IMR-90 (cell line): ENCODE measurements at regions not wholly inside any gene's neighbourhood (a gene's known extent, or its start where the extent isn't known, plus 50 kb on each side); places are given as distances from the start of the nearest gene placed in this dataset.

Experiments
- ATAC-seq: fragments of 200-7000 bp; cut with Tn5 transposase; 2 replicates; pipeline ENCODE4 v1.9.1; 2020; ENCODE audit warnings: low read depth, mild to moderate bottlenecking, moderate library complexity
- BruUV-seq: library from RNA; stranded (reverse); fragments of 400-500 nt; replicated peaks from 2 replicates; lab custom pipeline; 2021; lab: Mats Ljungman, UMichigan
- CTCF ChIA-PET: fragments of 300-600 bp; formaldehyde crosslinking; extraction: SDS; loops from one replicate; lab custom pipeline; 2021; ENCODE audit warnings: antibody characterized with exemption; lab: Yijun Ruan, JAX
- POLR2A ChIA-PET: fragments of 300-600 bp; sonication (Branson Sonifier 250); formaldehyde crosslinking; loops from one replicate; lab custom pipeline; 2022; ENCODE audit warnings: antibody characterized with exemption; ENCODE audit not compliant: unreplicated experiment; lab: Charles Lee
- DNase-seq: peaks from one replicate; pipeline ENCODE4 v3.0.0; 2013
- H2AFZ ChIP-seq: replicated peaks from 2 replicates; pipeline ENCODE3; 2013; ENCODE audit warnings: low read length, mild to moderate bottlenecking; ENCODE audit not compliant: poor library complexity
- H2AK5ac ChIP-seq: 2 replicates; pipeline ENCODE4 v1.6.1; 2013; ENCODE audit warnings: low read depth, low read length, inconsistent platforms
- H2AK9ac ChIP-seq: replicated peaks from 2 replicates; pipeline ENCODE3; 2013; ENCODE audit warnings: mild to moderate bottlenecking, low read depth, low read length, moderate library complexity; ENCODE audit not compliant: poor library complexity
- H2BK120ac ChIP-seq: 2 replicates; pipeline ENCODE4 v1.6.1; 2013; ENCODE audit warnings: low read depth, low read length, inconsistent platforms
- H2BK15ac ChIP-seq: 3 replicates; pipeline ENCODE4 v1.6.1; 2013; ENCODE audit warnings: low read depth, low read length, inconsistent platforms
- H2BK20ac ChIP-seq: 2 replicates; pipeline ENCODE4 v1.6.1; 2013; ENCODE audit warnings: low read depth, mild to moderate bottlenecking, inconsistent platforms, low read length, moderate library complexity
- H2BK5ac ChIP-seq: 2 replicates; pipeline ENCODE4 v1.6.1; 2013; ENCODE audit warnings: mild to moderate bottlenecking, low read depth, low read length, inconsistent platforms; ENCODE audit not compliant: poor library complexity, severe bottlenecking
- H3K14ac ChIP-seq: replicated peaks from 2 replicates; pipeline ENCODE4 v1.6.1; 2013; ENCODE audit warnings: low read depth, low read length, inconsistent platforms
- H3K18ac ChIP-seq: 2 replicates; pipeline ENCODE4 v1.6.1; 2013; ENCODE audit warnings: low read depth, low read length, control low read depth
- H3K23ac ChIP-seq: 2 replicates; pipeline ENCODE4 v1.6.1; 2013; ENCODE audit warnings: low read depth, low read length, inconsistent platforms
- H3K27ac ChIP-seq: 2 replicates; pipeline ENCODE4 v1.5.1; 2013; ENCODE audit warnings: mild to moderate bottlenecking, control low read depth, low read length; ENCODE audit not compliant: insufficient read depth
- H3K27me3 ChIP-seq: 2 replicates; pipeline ENCODE4 v1.6.1; 2013; ENCODE audit warnings: low read length; ENCODE audit not compliant: control insufficient read depth, insufficient read depth
- H3K36me3 ChIP-seq: 2 replicates; pipeline ENCODE4 v1.6.1; 2013; ENCODE audit warnings: low read length, mixed read lengths; ENCODE audit not compliant: control insufficient read depth, insufficient read depth
- H3K4ac ChIP-seq: 2 replicates; pipeline ENCODE4 v1.6.1; 2013; ENCODE audit warnings: low read depth, low read length, inconsistent platforms
- H3K4me1 ChIP-seq: 2 replicates; pipeline ENCODE4 v1.6.1; 2013; ENCODE audit warnings: low read length, mixed read lengths; ENCODE audit not compliant: control insufficient read depth, insufficient read depth
- H3K4me2 ChIP-seq: 2 replicates; pipeline ENCODE4 v1.6.1; 2013; ENCODE audit warnings: low read depth, mild to moderate bottlenecking, control low read depth, low read length, moderate library complexity
- H3K4me3 ChIP-seq: 2 replicates; pipeline ENCODE4 v1.5.1; 2013; ENCODE audit warnings: low read depth, mild to moderate bottlenecking, control low read depth, low read length, moderate library complexity; ENCODE audit not compliant: insufficient read depth
- H3K56ac ChIP-seq: 2 replicates; pipeline ENCODE4 v1.6.1; 2013; ENCODE audit warnings: low read length, inconsistent platforms; ENCODE audit not compliant: insufficient read depth; ENCODE audit errors: extremely low read depth
- H3K79me1 ChIP-seq, 2 experiments: 2 replicates each; pipeline ENCODE4 v1.6.1; 2013; ENCODE audit warnings: low read length in 2 of 2, inconsistent platforms in 1 of 2, low read depth in 1 of 2
- H3K9ac ChIP-seq: 2 replicates; pipeline ENCODE4 v1.6.1; 2013; ENCODE audit warnings: low read depth, low read length, control low read depth
- H3K9me1 ChIP-seq: 2 replicates; pipeline ENCODE4 v1.6.1; 2013; ENCODE audit warnings: low read length, inconsistent platforms; ENCODE audit not compliant: insufficient read depth
- H3K9me3 ChIP-seq: 2 replicates; pipeline ENCODE4 v1.6.1; 2013; ENCODE audit warnings: low read length; ENCODE audit not compliant: control insufficient read depth, insufficient read depth
- H4K20me1 ChIP-seq: 2 replicates; pipeline ENCODE4 v1.6.1; 2013; ENCODE audit warnings: low read length, inconsistent platforms; ENCODE audit not compliant: insufficient read depth
- H4K5ac ChIP-seq: 2 replicates; pipeline ENCODE4 v1.6.1; 2013; ENCODE audit warnings: mild to moderate bottlenecking, low read depth, low read length, control low read depth
- H4K8ac ChIP-seq, 2 experiments: 2 replicates each; pipeline ENCODE4 v1.6.1; 2013; ENCODE audit warnings: low read depth in 2 of 2, low read length in 2 of 2, control low read depth in 1 of 2, inconsistent platforms in 1 of 2
- H4K91ac ChIP-seq: 2 replicates; pipeline ENCODE4 v1.6.1; 2013; ENCODE audit warnings: low read depth, low read length, inconsistent platforms; ENCODE audit not compliant: insufficient read depth
- CEBPB ChIP-seq: IDR thresholded peaks from 2 replicates; pipeline ENCODE4 v1.6.1; 2012; ENCODE audit warnings: low read depth, low read length, improper control_type of control experiment
- MAFK ChIP-seq: IDR thresholded peaks from 2 replicates; pipeline ENCODE4 v1.6.1; 2012; ENCODE audit warnings: low read depth, low read length, improper control_type of control experiment
- MXI1 ChIP-seq: IDR thresholded peaks from 2 replicates; pipeline ENCODE4 v1.6.1; 2012; ENCODE audit warnings: low read depth, mild to moderate bottlenecking, low read length, moderate library complexity, borderline replicate concordance
- NFE2L2 ChIP-seq: fragments of 150-350 bp; IDR thresholded peaks from 2 replicates; pipeline ENCODE4 v1.6.1; 2016; ENCODE audit warnings: low read depth, mild to moderate bottlenecking, low read length
- POLR2A ChIP-seq: IDR thresholded peaks from 2 replicates; pipeline ENCODE4 v1.6.1; 2012; ENCODE audit warnings: mild to moderate bottlenecking, low read depth, low read length
- RCOR1 ChIP-seq: IDR thresholded peaks from 2 replicates; pipeline ENCODE4 v1.6.1; 2012; ENCODE audit warnings: mild to moderate bottlenecking, low read length, improper control_type of control experiment; ENCODE audit not compliant: insufficient replicate concordance
- WGBS, 2 experiments: methylation state at CpG; one replicate each; pipeline versions ENCODE4 v1.1.5 to v1.1.7; 2013; ENCODE audit warnings: missing lambda C conversion rate in 2 of 2; ENCODE audit not compliant: insufficient read length in 1 of 2; ENCODE audit errors: extremely low coverage in 2 of 2; 5-methylcytosine and 5-hydroxymethylcytosine counted together
- dilution Hi-C: fragments of 300-500 bp; cut with HindIII; formaldehyde crosslinking; loops from one replicate; pipeline ENCODE4 v1.14.3; 2018; ENCODE audit warnings: low sequenced_read_pairs; ENCODE audit not compliant: unreplicated experiment
- in situ Hi-C: fragments of 300-500 bp; cut with MboI; formaldehyde crosslinking; loops from 3 replicates; pipeline ENCODE4 v1.14.3; 2019; ENCODE audit warnings: low sequenced_read_pairs, inconsistent platforms, mixed read lengths
- intact Hi-C: fragments of 100-400 bp; cut with micrococcal nuclease; formaldehyde crosslinking; loops from 2 replicates; pipeline ENCODE4 v1.10.0; 2022
- TF ChIP-seq, protein P1 (sequence below): fragments of 150-350 bp; IDR thresholded peaks from 2 replicates; pipeline ENCODE4 v1.6.1; 2017; ENCODE audit warnings: mild to moderate bottlenecking, antibody characterized with exemption, low read length, low read depth

DNA sequence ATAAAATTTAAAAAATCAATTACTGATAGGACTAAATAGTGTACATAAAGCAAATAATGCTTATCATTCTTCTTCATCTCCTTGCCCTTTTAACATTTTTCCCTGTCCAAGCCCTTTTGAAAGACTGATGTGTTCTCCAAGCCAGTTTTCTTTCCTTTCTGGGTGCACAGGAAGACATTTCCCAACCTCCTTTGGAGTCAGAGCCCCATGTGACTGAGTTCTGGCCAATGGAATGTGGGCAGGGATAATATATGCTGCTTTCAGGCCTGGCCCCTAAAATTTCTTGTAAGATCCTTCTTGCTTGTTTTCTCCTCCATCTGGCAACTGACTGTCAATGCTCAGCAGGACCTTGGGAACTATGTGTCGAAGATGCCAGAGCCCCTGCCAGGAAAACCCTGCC is 197.5 kb downstream of the EMX2 start:
- no peak for DNase-seq
- dilution Hi-C loops (no loop called here), in situ Hi-C loops (no loop called here), intact Hi-C loops (no loop called here)
- H3K27me3 ChIP-seq = no peaks in the 10 kb centered on the region
- no peak overlapping the region for H3K4me2 ChIP-seq
- no peaks in the 10 kb centered on the region for H3K9me1 ChIP-seq
- ATAC-seq = no peak
- no peak overlapping the region for H3K23ac ChIP-seq
- H3K4me1 ChIP-seq = no peaks in the 10 kb centered on the region
- no peak overlapping the region for H2BK120ac ChIP-seq
- H3K4ac ChIP-seq = no peak overlapping the region
- no peak overlapping the region for H4K91ac ChIP-seq
- no peak overlapping the region for H2AK5ac ChIP-seq
- no peak overlapping the region for H4K8ac ChIP-seq
- TF ChIP-seq, protein P1, sequence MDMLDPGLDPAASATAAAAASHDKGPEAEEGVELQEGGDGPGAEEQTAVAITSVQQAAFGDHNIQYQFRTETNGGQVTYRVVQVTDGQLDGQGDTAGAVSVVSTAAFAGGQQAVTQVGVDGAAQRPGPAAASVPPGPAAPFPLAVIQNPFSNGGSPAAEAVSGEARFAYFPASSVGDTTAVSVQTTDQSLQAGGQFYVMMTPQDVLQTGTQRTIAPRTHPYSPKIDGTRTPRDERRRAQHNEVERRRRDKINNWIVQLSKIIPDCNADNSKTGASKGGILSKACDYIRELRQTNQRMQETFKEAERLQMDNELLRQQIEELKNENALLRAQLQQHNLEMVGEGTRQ = no peak; the same call in 1 of the 2 replicates
- TF ChIP-seq CEBPB = no peak
- TF ChIP-seq RCOR1 = no peak
- no peak for TF ChIP-seq POLR2A
- TF ChIP-seq MXI1 = no peak
- TF ChIP-seq NFE2L2 = no peak
- TF ChIP-seq MAFK = no peak
- WGBS, 2 experiments = no CpG with 5 or more reads among the region's 1 CpG
- no peaks in the 10 kb centered on the region for H4K20me1 ChIP-seq
- POLR2A ChIA-PET = no interaction called here
- CTCF ChIA-PET = no interaction called here
- H3K4me3 ChIP-seq = no peak overlapping the region
- H3K9me3 ChIP-seq = peaks cover 32% of the 10 kb centered on the region
- H3K36me3 ChIP-seq = no peaks in the 10 kb centered on the region
- H3K27ac ChIP-seq = no peak overlapping the region
- H3K9ac ChIP-seq = no peak overlapping the region
- no peak overlapping the region for H2BK15ac ChIP-seq
- H2AK9ac ChIP-seq = no peak overlapping the region
- BruUV-seq = no TSS peak
- H3K56ac ChIP-seq = no peak overlapping the region
- H2BK5ac ChIP-seq = no peak overlapping the region
- no peaks in the 10 kb centered on the region for H3K79me1 ChIP-seq
- no peak overlapping the region for H2AFZ ChIP-seq
- H3K18ac ChIP-seq = no peak overlapping the region
- no peak overlapping the region for H4K5ac ChIP-seq
- no peak overlapping the region for H2BK20ac ChIP-seq
- H3K14ac ChIP-seq = no peak overlapping the region
